ENCODE measurements at regions not wholly inside any gene's neighbourhood (a gene's known extent, or its start where the extent isn't known, plus 50 kb on each side); places are given as distances from the start of the nearest gene placed in this dataset.
"Not testable (repeated sequence)": the region's sequence is repeated elsewhere in the genome, so short reads cannot be mapped to it uniquely, and the experiment has no call there.

- TF ChIP-seq CTCF (conservative IDR thresholded peaks at IDR 0.05; ENCODE audit: low read depth, low read length): no peak
- H3K4me3 ChIP-seq (ENCODE audit: low read depth, low read length): no peak overlapping the region
Observed at GRCh38 chr5:25444697-25445096, 799.9 kb upstream of the CDH10 start.

GRCh38 chr5:25441810-25442209 lies 797.0 kb upstream of the CDH10 start:
- no peak for DNase-seq (ENCODE audit: low read depth)
- no peak for TF ChIP-seq CTCF (conservative IDR thresholded peaks at IDR 0.05; ENCODE audit: low read depth, low read length)
- H3K4me3 ChIP-seq (ENCODE audit: low read depth, low read length): no peak overlapping the region

More at GRCh38 chr5:25444697-25445096, 799.9 kb upstream of the CDH10 start:
- no peak for DNase-seq (ENCODE audit: low read depth)

GRCh38 chr5:25439025-25439424 lies 794.2 kb upstream of the CDH10 start:
- DNase-seq (ENCODE audit: low read depth): no peak
- H3K4me3 ChIP-seq (ENCODE audit: low read depth, low read length): no peak overlapping the region
- no peak for TF ChIP-seq CTCF (conservative IDR thresholded peaks at IDR 0.05; ENCODE audit: low read depth, low read length)

GRCh38 chr5:25438375-25438774 lies 793.6 kb upstream of the CDH10 start:
- not testable (repeated sequence) for DNase-seq (ENCODE audit: low read depth); H3K4me3 ChIP-seq (ENCODE audit: low read depth, low read length)

- no peak overlapping the region for H3K4me3 ChIP-seq (ENCODE audit: low read depth, low read length)
- no peak for DNase-seq (ENCODE audit: low read depth)
- TF ChIP-seq CTCF (conservative IDR thresholded peaks at IDR 0.05; ENCODE audit: low read depth, low read length): no peak
Observed at GRCh38 chr5:25436452-25436851, 791.7 kb upstream of the CDH10 start.

- DNase-seq (ENCODE audit: low read depth): no peak
- H3K4me3 ChIP-seq (ENCODE audit: low read depth, low read length): no peak overlapping the region
- no peak for TF ChIP-seq CTCF (conservative IDR thresholded peaks at IDR 0.05; ENCODE audit: low read depth, low read length)
Observed at GRCh38 chr5:25435882-25436281, 791.1 kb upstream of the CDH10 start.

- no peak for DNase-seq (ENCODE audit: low read depth)
- H3K4me3 ChIP-seq (ENCODE audit: low read depth, low read length): no peak overlapping the region
- TF ChIP-seq CTCF (conservative IDR thresholded peaks at IDR 0.05; ENCODE audit: low read depth, low read length): no peak
Observed at GRCh38 chr5:25427240-25427639, 782.5 kb upstream of the CDH10 start.

GRCh38 chr5:25423271-25423670 lies 778.5 kb upstream of the CDH10 start:
- no peak for DNase-seq (ENCODE audit: low read depth)
- no peak overlapping the region for H3K4me3 ChIP-seq (ENCODE audit: low read depth, low read length)
- no peak for TF ChIP-seq CTCF (conservative IDR thresholded peaks at IDR 0.05; ENCODE audit: low read depth, low read length)
